HG03469 (cell line): ENCODE measurements at regions not wholly inside any gene's neighbourhood (a gene's known extent, or its start where the extent isn't known, plus 50 kb on each side); places are given as distances from the start of the nearest gene placed in this dataset.

Experiments
- ATAC-seq: cut with Tn5 transposase; IDR thresholded peaks from one replicate; pipeline ENCODE4 v1.9.1; 2021; ENCODE audit warnings: mild to moderate bottlenecking, moderate library complexity, moderate number of reproducible peaks; ENCODE audit not compliant: unreplicated experiment

GRCh38 chr1:234870020-234870981, 258.3 kb downstream of the TOMM20 start:
- ATAC-seq = no peak

- ATAC-seq = no peak
These were observed 259.2 kb downstream of the TOMM20 start for GRCh38 chr1:234869182-234870019.

GRCh38 chr1:234868296-234869147, 258.5 kb upstream of the IRF2BP2 start:
- ATAC-seq = no peak

- no peak for ATAC-seq
These were observed 256.3 kb upstream of the IRF2BP2 start for GRCh38 chr1:234866007-234866866.

- ATAC-seq = no peak
These were observed 255.4 kb upstream of the IRF2BP2 start for GRCh38 chr1:234865171-234866006.

- no peak for ATAC-seq
These were observed 254.1 kb upstream of the IRF2BP2 start for GRCh38 chr1:234864116-234864515.

- no peak for ATAC-seq
These were observed 253.6 kb upstream of the IRF2BP2 start for GRCh38 chr1:234863551-234863971.

- no peak for ATAC-seq
These were observed 253.1 kb upstream of the IRF2BP2 start for GRCh38 chr1:234862944-234863515.

GRCh38 chr1:234862360-234862943, 252.5 kb upstream of the IRF2BP2 start:
- ATAC-seq = no peak

- no peak for ATAC-seq
These were observed 251.8 kb upstream of the IRF2BP2 start for GRCh38 chr1:234861761-234862160.

GRCh38 chr1:234861024-234861620, 251.1 kb upstream of the IRF2BP2 start:
- ATAC-seq = no peak

- no peak for ATAC-seq
These were observed 248.7 kb upstream of the IRF2BP2 start for GRCh38 chr1:234858722-234859121.

GRCh38 chr1:234856845-234857245, 246.9 kb upstream of the IRF2BP2 start:
- no peak for ATAC-seq

- ATAC-seq = no peak
These were observed 245.9 kb upstream of the IRF2BP2 start for GRCh38 chr1:234855851-234856250.

- no peak for ATAC-seq
These were observed 244.7 kb upstream of the IRF2BP2 start for GRCh38 chr1:234854645-234855039.

- ATAC-seq = no peak
These were observed 244.1 kb upstream of the IRF2BP2 start for GRCh38 chr1:234853906-234854644.

GRCh38 chr1:234852659-234853058, 242.7 kb upstream of the IRF2BP2 start:
- no peak for ATAC-seq
